B cell (primary cell): ENCODE measurements at regions not wholly inside any gene's neighbourhood (a gene's known extent, or its start where the extent isn't known, plus 50 kb on each side); places are given as distances from the start of the nearest gene placed in this dataset.

ENCODE experiments used
- EZH2 ChIP-seq: IDR thresholded peaks from 2 replicates; pipeline ENCODE4 v1.6.1; 2012; ENCODE audit warnings: borderline replicate concordance, low read depth, mild to moderate bottlenecking, moderate library complexity, low read length; ENCODE audit not compliant: insufficient read depth, poor library complexity, severe bottlenecking
- TF ChIP-seq, protein P1 (sequence below): fragments of 200-600 bp; IDR thresholded peaks from one replicate; pipeline ENCODE4 v1.8.0; 2022; ENCODE audit warnings: antibody characterized with exemption, mild to moderate bottlenecking

DNA sequence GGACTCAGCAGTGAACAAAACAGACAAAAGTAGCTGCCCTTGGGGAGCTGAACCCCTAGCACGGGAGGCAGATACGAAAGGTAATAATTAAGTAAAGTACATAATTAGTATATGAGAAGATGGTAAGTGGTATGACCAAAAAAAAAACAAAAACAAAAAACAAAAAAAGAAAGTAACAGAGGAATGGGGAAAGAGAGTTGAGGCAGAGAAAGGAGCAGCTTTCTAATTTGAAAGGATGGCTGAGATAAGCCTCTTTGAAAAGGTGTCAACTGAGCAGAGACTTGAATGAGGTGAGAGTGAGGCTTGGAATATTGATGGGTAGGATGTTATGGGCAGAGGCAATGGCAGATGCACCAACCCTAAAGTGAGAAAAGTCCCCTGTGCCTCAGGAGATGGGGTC is 69.7 kb downstream of the CARTPT start:
- TF ChIP-seq, protein P1, sequence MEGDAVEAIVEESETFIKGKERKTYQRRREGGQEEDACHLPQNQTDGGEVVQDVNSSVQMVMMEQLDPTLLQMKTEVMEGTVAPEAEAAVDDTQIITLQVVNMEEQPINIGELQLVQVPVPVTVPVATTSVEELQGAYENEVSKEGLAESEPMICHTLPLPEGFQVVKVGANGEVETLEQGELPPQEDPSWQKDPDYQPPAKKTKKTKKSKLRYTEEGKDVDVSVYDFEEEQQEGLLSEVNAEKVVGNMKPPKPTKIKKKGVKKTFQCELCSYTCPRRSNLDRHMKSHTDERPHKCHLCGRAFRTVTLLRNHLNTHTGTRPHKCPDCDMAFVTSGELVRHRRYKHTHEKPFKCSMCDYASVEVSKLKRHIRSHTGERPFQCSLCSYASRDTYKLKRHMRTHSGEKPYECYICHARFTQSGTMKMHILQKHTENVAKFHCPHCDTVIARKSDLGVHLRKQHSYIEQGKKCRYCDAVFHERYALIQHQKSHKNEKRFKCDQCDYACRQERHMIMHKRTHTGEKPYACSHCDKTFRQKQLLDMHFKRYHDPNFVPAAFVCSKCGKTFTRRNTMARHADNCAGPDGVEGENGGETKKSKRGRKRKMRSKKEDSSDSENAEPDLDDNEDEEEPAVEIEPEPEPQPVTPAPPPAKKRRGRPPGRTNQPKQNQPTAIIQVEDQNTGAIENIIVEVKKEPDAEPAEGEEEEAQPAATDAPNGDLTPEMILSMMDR = no peak
- TF ChIP-seq EZH2 = no peak
